Astrocyte (in vitro differentiated cells and primary cell): ENCODE measurements at regions not wholly inside any gene's neighbourhood (a gene's known extent, or its start where the extent isn't known, plus 50 kb on each side); places are given as distances from the start of the nearest gene placed in this dataset.

Experiments used
- EZH2 ChIP-seq: IDR thresholded peaks from 2 replicates; pipeline ENCODE4 v1.6.1; 2012; ENCODE audit warnings: mild to moderate bottlenecking, low read length, inconsistent platforms; ENCODE audit not compliant: insufficient read depth
- TF ChIP-seq, protein P1 (sequence below): IDR thresholded peaks from 2 replicates; pipeline ENCODE4 v1.5.1; 2011; ENCODE audit warnings: low read depth, mild to moderate bottlenecking, inconsistent platforms, low read length, moderate library complexity; ENCODE audit not compliant: insufficient read depth

DNA sequence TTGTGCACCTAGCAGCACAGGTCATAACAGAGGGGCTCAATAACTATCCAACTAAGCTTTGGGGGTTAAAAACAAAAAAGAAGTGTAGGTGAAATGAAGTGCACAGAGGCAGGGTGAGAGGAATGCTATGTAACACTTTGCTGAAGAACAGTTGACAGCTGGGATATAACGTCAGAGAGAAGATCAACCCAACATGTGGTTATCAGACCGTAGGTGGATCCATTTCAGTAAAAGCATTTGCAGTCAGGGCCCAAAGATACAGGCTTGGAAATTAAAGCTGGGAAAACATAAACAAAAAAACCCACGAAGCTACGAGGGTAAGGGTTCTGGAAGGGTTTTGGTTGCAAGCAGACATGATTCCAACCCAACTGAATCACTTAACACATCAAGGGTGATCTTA, 377.5 kb upstream of the NR2F2 start:
- TF ChIP-seq, protein P1, sequence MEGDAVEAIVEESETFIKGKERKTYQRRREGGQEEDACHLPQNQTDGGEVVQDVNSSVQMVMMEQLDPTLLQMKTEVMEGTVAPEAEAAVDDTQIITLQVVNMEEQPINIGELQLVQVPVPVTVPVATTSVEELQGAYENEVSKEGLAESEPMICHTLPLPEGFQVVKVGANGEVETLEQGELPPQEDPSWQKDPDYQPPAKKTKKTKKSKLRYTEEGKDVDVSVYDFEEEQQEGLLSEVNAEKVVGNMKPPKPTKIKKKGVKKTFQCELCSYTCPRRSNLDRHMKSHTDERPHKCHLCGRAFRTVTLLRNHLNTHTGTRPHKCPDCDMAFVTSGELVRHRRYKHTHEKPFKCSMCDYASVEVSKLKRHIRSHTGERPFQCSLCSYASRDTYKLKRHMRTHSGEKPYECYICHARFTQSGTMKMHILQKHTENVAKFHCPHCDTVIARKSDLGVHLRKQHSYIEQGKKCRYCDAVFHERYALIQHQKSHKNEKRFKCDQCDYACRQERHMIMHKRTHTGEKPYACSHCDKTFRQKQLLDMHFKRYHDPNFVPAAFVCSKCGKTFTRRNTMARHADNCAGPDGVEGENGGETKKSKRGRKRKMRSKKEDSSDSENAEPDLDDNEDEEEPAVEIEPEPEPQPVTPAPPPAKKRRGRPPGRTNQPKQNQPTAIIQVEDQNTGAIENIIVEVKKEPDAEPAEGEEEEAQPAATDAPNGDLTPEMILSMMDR = no peak
- TF ChIP-seq EZH2 = no peak
